ENCODE measurements at regions not wholly inside any gene's neighbourhood (a gene's known extent, or its start where the extent isn't known, plus 50 kb on each side); places are given as distances from the start of the nearest gene placed in this dataset.

DNA sequence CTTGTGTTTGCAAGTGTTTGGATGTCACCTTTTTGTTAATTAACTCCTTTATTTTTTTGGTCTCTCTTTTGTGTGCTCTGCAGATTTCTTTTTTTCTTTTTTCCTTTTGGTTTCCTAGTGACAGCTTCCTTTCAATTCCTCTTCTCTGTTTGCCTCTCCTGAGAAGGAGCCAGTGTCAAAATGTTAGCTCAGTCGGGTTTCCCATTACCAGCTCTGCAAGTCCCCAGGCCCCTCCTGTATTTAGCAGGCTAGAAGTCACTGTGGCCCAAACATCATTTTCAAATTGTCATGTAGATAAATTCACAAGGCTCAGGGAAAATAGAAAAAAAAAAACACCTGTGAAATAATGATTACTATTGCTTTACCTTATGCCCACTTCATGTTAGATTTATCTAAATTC lies 1621.6 kb downstream of the CDH8 start:
- no peaks in the 10 kb centered on the region for H3K9me3 Mint-ChIP-seq (ENCODE audit: unreplicated experiment)
- DNase-seq: no peak
- TF ChIP-seq, protein P1, sequence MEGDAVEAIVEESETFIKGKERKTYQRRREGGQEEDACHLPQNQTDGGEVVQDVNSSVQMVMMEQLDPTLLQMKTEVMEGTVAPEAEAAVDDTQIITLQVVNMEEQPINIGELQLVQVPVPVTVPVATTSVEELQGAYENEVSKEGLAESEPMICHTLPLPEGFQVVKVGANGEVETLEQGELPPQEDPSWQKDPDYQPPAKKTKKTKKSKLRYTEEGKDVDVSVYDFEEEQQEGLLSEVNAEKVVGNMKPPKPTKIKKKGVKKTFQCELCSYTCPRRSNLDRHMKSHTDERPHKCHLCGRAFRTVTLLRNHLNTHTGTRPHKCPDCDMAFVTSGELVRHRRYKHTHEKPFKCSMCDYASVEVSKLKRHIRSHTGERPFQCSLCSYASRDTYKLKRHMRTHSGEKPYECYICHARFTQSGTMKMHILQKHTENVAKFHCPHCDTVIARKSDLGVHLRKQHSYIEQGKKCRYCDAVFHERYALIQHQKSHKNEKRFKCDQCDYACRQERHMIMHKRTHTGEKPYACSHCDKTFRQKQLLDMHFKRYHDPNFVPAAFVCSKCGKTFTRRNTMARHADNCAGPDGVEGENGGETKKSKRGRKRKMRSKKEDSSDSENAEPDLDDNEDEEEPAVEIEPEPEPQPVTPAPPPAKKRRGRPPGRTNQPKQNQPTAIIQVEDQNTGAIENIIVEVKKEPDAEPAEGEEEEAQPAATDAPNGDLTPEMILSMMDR (IDR thresholded peaks at IDR 0.05; ENCODE audit: partially characterized antibody, unreplicated experiment): no peak
- H3K4me3 Mint-ChIP-seq (ENCODE audit: unreplicated experiment): no peak overlapping the region
- H3K27ac Mint-ChIP-seq (ENCODE audit: unreplicated experiment): no peak overlapping the region
- H3K4me1 Mint-ChIP-seq (ENCODE audit: low read depth, unreplicated experiment): no peaks in the 10 kb centered on the region
- no peaks in the 10 kb centered on the region for H3K36me3 Mint-ChIP-seq (ENCODE audit: unreplicated experiment)
- peaks cover 4% of the 10 kb centered on the region for H3K27me3 Mint-ChIP-seq (ENCODE audit: unreplicated experiment)

DNA sequence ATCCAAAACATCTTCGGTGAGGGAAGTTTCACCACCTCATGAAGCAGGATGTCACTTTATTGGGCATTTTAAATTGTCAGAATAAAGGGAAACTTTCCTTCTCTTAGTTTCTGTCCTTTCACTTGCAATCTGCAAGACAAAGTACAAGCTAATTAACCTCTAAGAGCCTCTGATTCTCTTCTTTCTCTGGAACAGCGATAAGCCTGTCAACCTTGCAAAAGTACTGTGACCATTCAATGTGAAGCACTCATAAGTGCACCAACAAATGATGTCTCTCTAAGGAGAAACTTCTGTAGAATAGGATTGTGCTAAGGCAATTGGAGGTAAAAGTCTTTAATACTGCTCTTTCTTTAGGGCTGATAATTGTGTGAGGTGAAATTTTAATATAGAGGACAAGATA lies 1622.3 kb downstream of the CDH8 start:
- Mint-ChIP-seq H3K4me3 (ENCODE audit: unreplicated experiment) (no peak overlapping the region), H3K9me3 (ENCODE audit: unreplicated experiment) (no peaks in the 10 kb centered on the region), H3K4me1 (ENCODE audit: low read depth, unreplicated experiment) (no peaks in the 10 kb centered on the region), H3K36me3 (ENCODE audit: unreplicated experiment) (no peaks in the 10 kb centered on the region), H3K27me3 (ENCODE audit: unreplicated experiment) (peaks cover 4% of the 10 kb centered on the region), H3K27ac (ENCODE audit: unreplicated experiment) (no peak overlapping the region)
- DNase-seq: no peak
- TF ChIP-seq, protein P1 (IDR thresholded peaks at IDR 0.05; ENCODE audit: partially characterized antibody, unreplicated experiment): no peak

DNA sequence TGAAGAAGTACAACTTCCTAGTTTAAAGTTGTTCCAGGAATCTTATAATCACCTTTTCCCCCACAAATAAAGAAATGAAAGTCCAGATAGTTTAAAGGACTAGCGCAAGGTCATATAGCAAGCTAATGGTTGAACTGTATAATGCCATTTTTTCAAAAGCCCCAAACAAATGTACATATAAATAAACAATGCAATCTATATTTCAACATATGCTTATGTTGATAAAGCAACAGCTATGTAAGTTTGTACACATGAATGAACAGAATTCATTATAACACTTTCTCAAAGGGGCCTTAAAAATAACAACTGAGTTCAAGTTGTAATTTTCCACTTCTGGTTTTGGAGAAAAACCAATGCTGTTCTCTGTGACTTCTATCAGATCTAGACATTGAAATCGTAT lies 1628.6 kb downstream of the CDH8 start:
- Mint-ChIP-seq H3K4me1 (ENCODE audit: low read depth, unreplicated experiment) (no peaks in the 10 kb centered on the region), H3K9me3 (ENCODE audit: unreplicated experiment) (no peaks in the 10 kb centered on the region), H3K4me3 (ENCODE audit: unreplicated experiment) (no peak overlapping the region), H3K27ac (ENCODE audit: unreplicated experiment) (no peak overlapping the region), H3K27me3 (ENCODE audit: unreplicated experiment) (peaks cover 2% of the 10 kb centered on the region), H3K36me3 (ENCODE audit: unreplicated experiment) (no peaks in the 10 kb centered on the region)
- TF ChIP-seq, protein P1 (IDR thresholded peaks at IDR 0.05; ENCODE audit: partially characterized antibody, unreplicated experiment): no peak
- no peak for DNase-seq

DNA sequence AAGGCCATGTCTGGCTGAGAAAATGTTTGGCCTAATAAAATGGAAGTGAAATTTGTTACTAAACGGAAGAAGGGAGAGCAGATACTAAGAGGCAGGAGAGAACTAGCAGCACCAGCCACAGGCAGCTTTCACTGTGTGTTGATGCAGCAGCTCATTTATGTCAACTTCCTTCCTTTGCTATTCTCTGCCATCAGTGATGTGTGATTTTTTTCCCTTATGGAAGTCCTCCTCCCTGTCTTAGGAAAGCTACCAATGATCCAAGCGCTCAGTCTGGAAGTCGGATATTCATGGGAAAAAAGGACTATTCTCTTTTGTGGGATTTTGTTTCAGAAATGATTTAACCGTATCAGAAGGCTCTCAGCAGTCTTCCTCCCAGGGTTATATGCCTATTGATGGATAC lies 1629.2 kb downstream of the CDH8 start:
- TF ChIP-seq, protein P1 (IDR thresholded peaks at IDR 0.05; ENCODE audit: partially characterized antibody, unreplicated experiment): no peak

DNA sequence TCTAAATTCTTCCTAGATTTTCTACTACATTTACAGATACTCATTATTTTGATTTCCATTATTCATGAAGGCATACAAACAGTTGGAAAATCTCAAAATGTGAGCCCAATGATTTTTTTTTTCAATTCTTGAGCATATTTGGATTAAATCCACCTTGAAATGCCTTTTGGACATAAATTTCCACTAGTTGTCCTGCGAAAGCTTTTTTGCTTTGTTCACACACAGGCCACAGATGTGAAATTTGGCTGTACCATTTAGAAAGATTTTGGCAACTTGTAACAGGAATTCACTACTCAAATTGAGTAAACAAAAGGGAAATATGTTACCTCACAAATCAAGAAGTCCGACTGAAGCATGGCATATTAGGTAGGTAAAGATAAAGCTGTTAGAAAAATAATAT lies 1631.0 kb downstream of the CDH8 start:
- H3K36me3 Mint-ChIP-seq (ENCODE audit: unreplicated experiment): no peaks in the 10 kb centered on the region
- TF ChIP-seq, protein P1 (IDR thresholded peaks at IDR 0.05; ENCODE audit: partially characterized antibody, unreplicated experiment): no peak
- no peaks in the 10 kb centered on the region for H3K27me3 Mint-ChIP-seq (ENCODE audit: unreplicated experiment)
- H3K9me3 Mint-ChIP-seq (ENCODE audit: unreplicated experiment): no peaks in the 10 kb centered on the region
- DNase-seq: no peak
- no peak overlapping the region for H3K27ac Mint-ChIP-seq (ENCODE audit: unreplicated experiment)
- H3K4me3 Mint-ChIP-seq (ENCODE audit: unreplicated experiment): no peak overlapping the region
- H3K4me1 Mint-ChIP-seq (ENCODE audit: low read depth, unreplicated experiment): no peaks in the 10 kb centered on the region

More for the DNA sequence above, 1629.2 kb downstream of the CDH8 start:
- no peak overlapping the region for H3K4me3 Mint-ChIP-seq (ENCODE audit: unreplicated experiment)
- no peak for DNase-seq
- H3K27me3 Mint-ChIP-seq (ENCODE audit: unreplicated experiment): peaks cover 2% of the 10 kb centered on the region
- no peaks in the 10 kb centered on the region for H3K9me3 Mint-ChIP-seq (ENCODE audit: unreplicated experiment)
- no peak overlapping the region for H3K27ac Mint-ChIP-seq (ENCODE audit: unreplicated experiment)
- H3K4me1 Mint-ChIP-seq (ENCODE audit: low read depth, unreplicated experiment): no peaks in the 10 kb centered on the region
- H3K36me3 Mint-ChIP-seq (ENCODE audit: unreplicated experiment): no peaks in the 10 kb centered on the region

Measured in glutamatergic neuron (in vitro differentiated cells).